HEK293T (cell line): ENCODE measurements at regions not wholly inside any gene's neighbourhood (a gene's known extent, or its start where the extent isn't known, plus 50 kb on each side); places are given as distances from the start of the nearest gene placed in this dataset.

ENCODE experiments used
- CTCF ChIA-PET: fragments of 350-600 bp; formaldehyde crosslinking; extraction: SDS; loops from one replicate; lab custom pipeline; 2021; ENCODE audit warnings: antibody characterized with exemption, inconsistent platforms; lab: Yijun Ruan, JAX
- POLR2A ChIA-PET: fragments of 350-600 bp; formaldehyde crosslinking; extraction: SDS; loops from one replicate; lab custom pipeline; 2020; ENCODE audit warnings: antibody characterized with exemption, inconsistent platforms; lab: Yijun Ruan, JAX
- DNase-seq: peaks from one replicate; pipeline ENCODE4 v3.0.0; 2012; ENCODE audit warnings: mixed read lengths; ENCODE audit errors: extremely low spot score
- ARNT ChIP-seq: fragments of 450-650 bp; IDR thresholded peaks from 2 replicates; pipeline ENCODE4 v1.6.1; 2017; ENCODE audit warnings: mild to moderate bottlenecking
- BHLHE40 ChIP-seq: fragments of 450-650 bp; IDR thresholded peaks from 2 replicates; pipeline ENCODE4 v1.6.1; 2016; ENCODE audit warnings: mild to moderate bottlenecking, moderate library complexity, borderline replicate concordance
- CTBP1 ChIP-seq: fragments of 450-650 bp; IDR thresholded peaks from 2 replicates; pipeline ENCODE4 v1.6.1; 2016; ENCODE audit warnings: borderline replicate concordance
- ELF4 ChIP-seq: fragments of 450-650 bp; IDR thresholded peaks from 2 replicates; pipeline ENCODE4 v1.6.1; 2017; ENCODE audit warnings: antibody characterized with exemption
- FOXA1 ChIP-seq: fragments of 450-650 bp; IDR thresholded peaks from 2 replicates; pipeline ENCODE4 v1.6.1; 2016; ENCODE audit warnings: mild to moderate bottlenecking
- FOXK2 ChIP-seq: fragments of 450-650 bp; IDR thresholded peaks from 2 replicates; pipeline ENCODE4 v1.6.1; 2016; ENCODE audit warnings: mild to moderate bottlenecking
- FOXM1 ChIP-seq: fragments of 450-650 bp; IDR thresholded peaks from 2 replicates; pipeline ENCODE4 v1.6.1; 2017; ENCODE audit warnings: mild to moderate bottlenecking, borderline replicate concordance
- HDGF ChIP-seq: fragments of 450-650 bp; IDR thresholded peaks from 2 replicates; pipeline ENCODE4 v1.6.1; 2017; ENCODE audit warnings: antibody characterized with exemption, borderline replicate concordance
- L3MBTL2 ChIP-seq: fragments of 450-650 bp; conservative IDR thresholded peaks from 2 replicates; pipeline ENCODE4 v1.6.1; 2016; ENCODE audit warnings: mild to moderate bottlenecking
- LEF1 ChIP-seq: fragments of 450-650 bp; IDR thresholded peaks from 2 replicates; pipeline ENCODE4 v1.6.1; 2017; ENCODE audit warnings: mild to moderate bottlenecking, borderline replicate concordance
- NFRKB ChIP-seq: fragments of 450-650 bp; IDR thresholded peaks from 2 replicates; pipeline ENCODE4 v1.6.1; 2016; ENCODE audit warnings: mild to moderate bottlenecking, moderate library complexity
- SP1 ChIP-seq: fragments of 450-650 bp; IDR thresholded peaks from 2 replicates; pipeline ENCODE4 v1.6.1; 2017
- SUZ12 ChIP-seq: fragments of 450-650 bp; IDR thresholded peaks from 2 replicates; pipeline ENCODE4 v1.6.1; 2016; ENCODE audit warnings: mild to moderate bottlenecking
- TARDBP ChIP-seq: fragments of 450-650 bp; IDR thresholded peaks from 2 replicates; pipeline ENCODE4 v1.6.1; 2016
- ZNF384 ChIP-seq: fragments of 450-650 bp; IDR thresholded peaks from 2 replicates; pipeline ENCODE4 v1.6.1; 2016
- TF ChIP-seq, protein P1 (sequence below): fragments of 450-650 bp; IDR thresholded peaks from 2 replicates; pipeline ENCODE4 v1.6.1; 2016

DNA sequence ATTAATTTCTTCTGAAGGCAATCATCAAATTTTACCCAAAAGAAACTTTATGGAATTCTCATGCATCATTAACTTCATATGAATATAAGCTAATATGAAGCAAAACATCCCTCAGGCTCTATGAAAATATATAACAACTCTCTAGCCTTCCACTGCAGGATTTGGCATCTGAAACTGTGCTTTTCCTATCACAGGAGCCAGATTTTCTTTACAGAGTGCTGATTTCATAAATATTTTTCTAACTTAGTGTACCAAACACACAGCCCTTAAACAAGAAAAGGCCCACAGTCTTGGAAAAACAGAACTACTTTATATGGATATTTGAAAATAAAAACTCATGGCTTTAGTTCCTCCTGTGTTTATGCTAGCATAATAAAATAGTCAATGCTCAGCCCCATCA is 559.5 kb upstream of the CHRM3 start:
- DNase-seq = no peak
- CTCF ChIA-PET = no interaction called here
- TF ChIP-seq SUZ12 = no peak
- TF ChIP-seq, protein P1, sequence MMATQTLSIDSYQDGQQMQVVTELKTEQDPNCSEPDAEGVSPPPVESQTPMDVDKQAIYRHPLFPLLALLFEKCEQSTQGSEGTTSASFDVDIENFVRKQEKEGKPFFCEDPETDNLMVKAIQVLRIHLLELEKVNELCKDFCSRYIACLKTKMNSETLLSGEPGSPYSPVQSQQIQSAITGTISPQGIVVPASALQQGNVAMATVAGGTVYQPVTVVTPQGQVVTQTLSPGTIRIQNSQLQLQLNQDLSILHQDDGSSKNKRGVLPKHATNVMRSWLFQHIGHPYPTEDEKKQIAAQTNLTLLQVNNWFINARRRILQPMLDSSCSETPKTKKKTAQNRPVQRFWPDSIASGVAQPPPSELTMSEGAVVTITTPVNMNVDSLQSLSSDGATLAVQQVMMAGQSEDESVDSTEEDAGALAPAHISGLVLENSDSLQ = no peak
- TF ChIP-seq ARNT = no peak
- no peak for TF ChIP-seq ELF4
- no peak for TF ChIP-seq SP1
- TF ChIP-seq CTBP1 = no peak
- TF ChIP-seq HDGF = no peak
- TF ChIP-seq BHLHE40 = no peak
- TF ChIP-seq FOXM1 = no peak
- POLR2A ChIA-PET = no interaction called here

DNA sequence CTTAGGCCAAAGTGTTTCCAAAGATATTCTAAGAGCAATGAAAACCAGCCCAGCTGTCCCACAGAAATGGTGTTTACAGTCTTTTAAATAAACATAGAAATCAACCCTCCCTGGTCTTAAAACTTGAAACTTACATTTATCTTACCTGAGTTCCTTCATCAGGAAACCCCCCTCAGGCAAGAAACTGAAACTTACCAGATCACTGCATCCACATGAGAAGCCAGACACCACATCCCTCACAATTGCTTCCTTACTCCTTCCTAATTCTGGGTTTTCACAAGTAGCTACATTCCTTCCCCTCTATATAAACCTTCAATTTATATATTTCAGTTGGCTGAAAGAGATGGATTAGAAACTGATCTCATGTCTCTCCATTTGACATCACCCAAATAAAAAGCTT is 563.0 kb upstream of the CHRM3 start:
- CTCF ChIA-PET = no interaction called here
- no peak for DNase-seq
- POLR2A ChIA-PET = no interaction called here
- TF ChIP-seq SP1 = no peak
- no peak for TF ChIP-seq FOXM1
- TF ChIP-seq BHLHE40 = no peak

DNA sequence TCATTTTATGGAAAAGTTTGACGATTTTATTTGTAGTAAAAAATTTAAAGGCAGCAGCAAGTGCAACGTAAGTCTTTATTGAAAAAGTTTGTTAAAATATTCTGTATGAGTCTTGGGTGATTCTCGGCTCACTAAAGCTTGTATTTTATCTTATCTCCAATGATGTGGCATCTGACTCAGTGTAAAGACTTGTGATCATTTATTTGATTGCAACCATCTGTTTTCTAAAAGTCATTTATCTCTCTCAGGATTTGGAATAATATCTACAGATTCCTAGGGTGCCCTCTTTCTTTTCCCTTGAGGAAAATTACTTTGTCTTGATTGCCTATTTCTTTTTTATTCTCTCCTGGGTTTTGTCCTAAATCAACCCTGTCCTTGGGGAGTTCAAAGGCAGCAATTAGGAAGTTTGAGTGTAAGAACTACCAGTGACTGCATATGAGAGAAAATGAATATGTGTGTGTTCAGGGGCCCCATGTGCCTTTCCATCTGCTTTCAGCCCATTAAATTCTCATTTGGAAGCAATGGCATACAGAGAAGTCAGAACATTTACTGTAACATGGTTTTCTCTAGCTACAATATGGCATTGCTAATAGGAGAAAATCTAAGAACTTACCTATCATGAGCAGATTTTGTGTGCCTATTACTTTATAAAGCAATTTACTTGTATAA is 575.0 kb upstream of the CHRM3 start:
- ChIA-PET POLR2A (no interaction called here), CTCF (interaction anchor here (0.6 kb wide), 1 partner anchor 500 kb away, joined by 5 read pairs; no protein-coding TSS in a partner anchor)
- no peak for DNase-seq
- TF ChIP-seq TARDBP = no peak
- TF ChIP-seq BHLHE40 = no peak
- no peak for TF ChIP-seq HDGF

DNA sequence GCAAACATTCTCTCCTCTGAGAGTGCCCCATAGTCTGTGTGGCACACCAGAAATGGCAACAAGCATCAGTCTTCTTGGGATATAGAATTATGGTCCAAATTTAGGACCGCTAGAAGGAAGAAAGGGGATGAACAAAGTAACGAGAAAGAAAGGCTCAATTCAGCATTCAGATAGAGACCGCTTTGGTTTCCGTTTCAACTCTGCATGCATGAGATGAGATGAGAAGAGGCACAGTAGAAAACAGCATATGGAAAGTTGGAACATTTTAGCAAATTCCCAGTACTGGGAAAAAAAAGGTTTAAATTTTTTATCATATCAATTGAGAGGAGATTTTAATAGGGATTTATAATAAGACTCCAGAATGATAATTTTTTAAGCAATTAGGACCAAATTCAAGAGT is 595.5 kb upstream of the CHRM3 start:
- no peak for DNase-seq
- ChIA-PET POLR2A (no interaction called here), CTCF (no interaction called here)
- TF ChIP-seq BHLHE40 = no peak

DNA sequence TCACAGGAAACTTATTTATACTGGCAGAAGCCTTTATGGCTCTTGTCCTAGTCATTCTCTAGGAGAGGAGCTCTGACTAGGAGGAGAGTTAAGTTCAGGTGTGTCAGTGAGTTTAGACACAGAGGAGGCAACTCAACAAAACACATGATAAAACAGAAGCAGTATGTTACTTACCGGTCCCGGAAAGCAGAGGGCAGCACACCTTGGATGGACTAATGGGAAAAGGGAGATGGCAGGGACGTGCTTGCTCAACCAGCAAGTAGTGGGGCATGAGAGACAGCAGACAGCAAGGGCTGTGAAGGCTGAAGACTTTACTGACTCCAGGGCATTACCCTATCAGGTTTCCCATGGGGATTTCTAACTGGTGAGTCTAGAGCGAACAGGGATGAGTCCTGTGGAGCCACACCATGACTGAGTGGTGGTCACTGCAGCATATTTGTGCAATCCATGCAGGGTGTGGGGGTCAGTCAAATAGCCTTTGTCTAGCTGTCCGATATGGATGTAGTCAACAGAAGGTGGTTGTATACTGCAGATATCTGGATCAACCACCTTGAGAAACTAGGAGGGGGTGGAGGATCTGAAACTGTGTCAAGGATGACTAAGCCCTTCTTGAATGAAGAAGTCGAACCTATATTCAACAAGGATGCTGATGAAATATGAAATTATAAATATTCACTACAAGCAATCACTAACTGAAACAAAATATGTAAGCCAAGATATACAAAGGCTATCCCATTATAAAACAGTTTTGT is 596.3 kb upstream of the CHRM3 start:
- TF ChIP-seq TARDBP (no peak), ELF4 (no peak), ARNT (no peak), FOXM1 (no peak), CTBP1 (no peak), FOXA1 (no peak), HDGF (no peak), NFRKB (no peak), BHLHE40 (no peak), FOXK2 (no peak), SUZ12 (no peak), SP1 (no peak), LEF1 (no peak), L3MBTL2 (no peak)
- TF ChIP-seq, protein P1 = no peak
- ChIA-PET CTCF (no interaction called here), POLR2A (no interaction called here)
- DNase-seq = no peak

DNA sequence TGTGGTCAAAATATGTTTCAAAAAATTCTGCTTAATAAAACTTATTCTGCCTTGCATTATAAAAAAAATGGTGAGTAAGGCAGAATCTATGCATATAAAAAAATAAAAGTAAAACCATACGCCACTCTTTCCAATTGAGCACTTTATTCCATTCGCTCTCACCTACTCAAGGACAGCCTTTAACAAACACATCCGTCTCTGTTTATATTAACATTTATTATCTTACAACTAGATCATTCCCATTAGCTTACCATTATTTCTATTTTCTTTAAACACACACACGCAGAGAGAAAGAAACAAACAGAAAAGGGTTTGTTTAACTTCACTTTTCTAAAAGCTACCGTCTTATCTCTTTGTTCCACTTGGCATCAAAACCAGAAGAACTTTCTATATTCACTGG is 598.9 kb upstream of the CHRM3 start:
- DNase-seq = no peak
- ChIA-PET POLR2A (no interaction called here), CTCF (no interaction called here)
- no peak for TF ChIP-seq ELF4
- TF ChIP-seq CTBP1 = no peak
- no peak for TF ChIP-seq FOXA1
- no peak for TF ChIP-seq ZNF384
- TF ChIP-seq FOXM1 = no peak
- no peak for TF ChIP-seq FOXK2
- TF ChIP-seq HDGF = no peak
- no peak for TF ChIP-seq SP1
- no peak for TF ChIP-seq L3MBTL2
- TF ChIP-seq, protein P1 = no peak
- TF ChIP-seq SUZ12 = no peak
- no peak for TF ChIP-seq LEF1
- no peak for TF ChIP-seq NFRKB

DNA sequence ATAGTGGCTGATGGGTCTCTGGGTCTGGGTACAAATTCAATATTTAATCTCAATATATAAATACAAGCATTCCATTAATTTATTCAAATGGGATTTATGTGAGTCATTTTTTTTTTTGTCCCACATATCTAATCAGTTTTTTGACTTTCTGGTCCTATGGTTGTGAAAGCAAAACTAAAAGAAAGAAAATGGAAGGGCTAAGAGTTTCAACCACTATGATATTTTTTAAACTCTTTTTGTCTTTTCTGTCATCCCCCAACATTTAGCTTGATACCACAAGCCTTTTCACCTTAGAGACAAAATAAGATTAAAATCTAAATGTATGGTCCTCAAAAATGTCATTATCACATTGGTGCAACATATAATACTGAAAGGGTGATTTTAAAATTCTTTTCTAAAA is 602.7 kb upstream of the CHRM3 start:
- DNase-seq = no peak
- CTCF ChIA-PET = no interaction called here
- no peak for TF ChIP-seq CTBP1
- TF ChIP-seq ELF4 = no peak
- POLR2A ChIA-PET = no interaction called here
